ENCODE measurements at regions not wholly inside any gene's neighbourhood (a gene's known extent, or its start where the extent isn't known, plus 50 kb on each side); places are given as distances from the start of the nearest gene placed in this dataset.
A peak's percentile ranks its signal among the peaks of the same experiment; 100 is the strongest.
"Not testable (repeated sequence)": the region's sequence is repeated elsewhere in the genome, so short reads cannot be mapped to it uniquely, and the experiment has no call there.

DNA sequence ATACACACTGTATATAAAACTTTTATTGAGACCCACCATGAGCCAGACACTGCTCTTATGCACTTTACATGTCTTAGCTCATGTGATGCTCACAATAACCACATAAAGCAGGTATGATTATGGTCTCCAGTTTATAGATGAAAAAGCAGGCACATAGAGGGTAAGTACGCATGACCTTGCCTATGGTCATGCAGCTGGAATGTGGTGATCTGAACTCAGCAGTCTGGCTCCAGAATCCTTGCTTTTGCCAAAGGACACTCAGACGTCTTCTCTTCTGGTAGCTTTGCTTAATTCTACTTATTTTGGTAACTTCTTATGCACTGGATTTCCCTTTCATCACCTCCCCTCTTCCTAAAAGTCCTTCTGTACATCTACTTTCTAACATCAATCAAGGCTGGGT is 103.3 kb upstream of the CRY1 start:
- DNase-seq = no peak
- Histone ChIP-seq H3K9me3 (no peaks in the 10 kb centered on the region), H3K4me1 (no peaks in the 10 kb centered on the region), H3K27me3 (no peaks in the 10 kb centered on the region), H3K4me3 (no peak overlapping the region), H3K27ac (no peak overlapping the region), H3K36me3 (replicated peaks in 1 of 2; ENCODE audit: insufficient read depth in 1 of 2, low read depth in 2 of 2) (no peaks in the 10 kb centered on the region)
- ATAC-seq = no peak
- no peak for TF ChIP-seq POLR2A (IDR thresholded peaks at IDR 0.05)
- TF ChIP-seq, protein P1, sequence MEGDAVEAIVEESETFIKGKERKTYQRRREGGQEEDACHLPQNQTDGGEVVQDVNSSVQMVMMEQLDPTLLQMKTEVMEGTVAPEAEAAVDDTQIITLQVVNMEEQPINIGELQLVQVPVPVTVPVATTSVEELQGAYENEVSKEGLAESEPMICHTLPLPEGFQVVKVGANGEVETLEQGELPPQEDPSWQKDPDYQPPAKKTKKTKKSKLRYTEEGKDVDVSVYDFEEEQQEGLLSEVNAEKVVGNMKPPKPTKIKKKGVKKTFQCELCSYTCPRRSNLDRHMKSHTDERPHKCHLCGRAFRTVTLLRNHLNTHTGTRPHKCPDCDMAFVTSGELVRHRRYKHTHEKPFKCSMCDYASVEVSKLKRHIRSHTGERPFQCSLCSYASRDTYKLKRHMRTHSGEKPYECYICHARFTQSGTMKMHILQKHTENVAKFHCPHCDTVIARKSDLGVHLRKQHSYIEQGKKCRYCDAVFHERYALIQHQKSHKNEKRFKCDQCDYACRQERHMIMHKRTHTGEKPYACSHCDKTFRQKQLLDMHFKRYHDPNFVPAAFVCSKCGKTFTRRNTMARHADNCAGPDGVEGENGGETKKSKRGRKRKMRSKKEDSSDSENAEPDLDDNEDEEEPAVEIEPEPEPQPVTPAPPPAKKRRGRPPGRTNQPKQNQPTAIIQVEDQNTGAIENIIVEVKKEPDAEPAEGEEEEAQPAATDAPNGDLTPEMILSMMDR (IDR thresholded peaks at IDR 0.05) = no peak
- WGBS, 2 donors = 35 to 46% methylated on average over 2 of the region's 2 CpGs
- intact Hi-C loops (cut with DNase I) = no loop called here

DNA sequence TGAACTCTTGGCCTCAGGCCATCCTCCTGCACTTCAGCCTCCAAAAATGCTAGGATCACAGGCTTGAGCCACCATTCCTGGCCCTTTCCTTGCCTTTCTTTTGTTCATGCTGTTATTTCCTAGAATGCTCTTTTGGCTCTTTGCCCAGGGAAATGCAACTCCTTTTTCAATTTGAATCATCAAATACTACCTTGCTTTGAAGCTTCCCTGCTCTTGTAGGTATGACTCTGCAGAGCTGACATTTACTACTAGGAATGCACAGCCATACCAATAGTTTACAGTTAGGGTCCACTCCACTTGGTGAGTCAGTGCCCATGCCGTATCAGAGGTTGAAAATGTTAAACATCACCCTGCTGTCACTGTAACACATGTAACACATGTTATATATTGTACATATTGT is 107.0 kb upstream of the CRY1 start:
- ATAC-seq = no peak
- H3K36me3 ChIP-seq (replicated peaks in 1 of 2; ENCODE audit: insufficient read depth in 1 of 2, low read depth in 2 of 2) = no peaks in the 10 kb centered on the region
- H3K27me3 ChIP-seq = no peaks in the 10 kb centered on the region
- WGBS, 2 donors = 81 to 90% methylated on average over 1 of the region's 1 CpG
- no peak for TF ChIP-seq POLR2A (IDR thresholded peaks at IDR 0.05)
- TF ChIP-seq, protein P1 (IDR thresholded peaks at IDR 0.05) = no peak
- DNase-seq = no peak
- no peaks in the 10 kb centered on the region for H3K4me1 ChIP-seq
- H3K27ac ChIP-seq = no peak overlapping the region
- H3K4me3 ChIP-seq = no peak overlapping the region
- no peaks in the 10 kb centered on the region for H3K9me3 ChIP-seq
- intact Hi-C loops (cut with DNase I) = no loop called here

DNA sequence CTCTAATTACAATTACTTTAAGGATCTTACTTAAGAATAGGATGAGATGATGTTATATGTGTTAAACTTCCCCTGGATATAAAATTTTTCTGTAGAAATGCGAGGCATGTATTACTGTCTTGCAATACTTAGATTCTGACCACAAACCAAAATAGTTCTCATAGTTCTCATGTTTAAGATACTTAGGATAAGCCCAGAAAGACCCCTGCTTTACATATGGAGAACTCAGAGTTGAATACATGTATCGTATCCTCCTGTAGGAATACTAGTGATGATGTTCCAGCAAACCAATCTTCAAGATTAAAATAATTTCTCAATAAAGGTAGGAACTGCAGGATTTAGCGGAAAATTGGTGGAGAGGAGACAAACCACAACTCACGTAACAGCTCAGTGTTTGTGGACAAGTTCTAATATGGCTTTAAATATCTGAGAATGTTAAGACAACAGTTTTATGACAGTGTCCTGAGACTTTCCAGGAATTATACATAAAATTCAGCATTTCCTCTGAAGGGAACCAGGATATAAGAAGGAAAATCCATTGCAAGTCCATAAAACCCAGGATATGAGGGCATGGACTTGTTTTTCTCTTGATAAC is 114.7 kb upstream of the CRY1 start:
- no peaks in the 10 kb centered on the region for H3K4me1 ChIP-seq
- no peak for DNase-seq
- H3K36me3 ChIP-seq (replicated peaks in 1 of 2; ENCODE audit: insufficient read depth in 1 of 2, low read depth in 2 of 2) = no peaks in the 10 kb centered on the region
- WGBS, 2 donors = 80 to 86% methylated on average over 4 of the region's 4 CpGs
- TF ChIP-seq POLR2A (IDR thresholded peaks at IDR 0.05) = no peak
- TF ChIP-seq, protein P1 (IDR thresholded peaks at IDR 0.05) = no peak
- H3K27me3 ChIP-seq = no peaks in the 10 kb centered on the region
- no peak for ATAC-seq
- H3K27ac ChIP-seq = no peak overlapping the region
- intact Hi-C loops (cut with DNase I) = no loop called here
- H3K9me3 ChIP-seq = no peaks in the 10 kb centered on the region
- H3K4me3 ChIP-seq = no peak overlapping the region

DNA sequence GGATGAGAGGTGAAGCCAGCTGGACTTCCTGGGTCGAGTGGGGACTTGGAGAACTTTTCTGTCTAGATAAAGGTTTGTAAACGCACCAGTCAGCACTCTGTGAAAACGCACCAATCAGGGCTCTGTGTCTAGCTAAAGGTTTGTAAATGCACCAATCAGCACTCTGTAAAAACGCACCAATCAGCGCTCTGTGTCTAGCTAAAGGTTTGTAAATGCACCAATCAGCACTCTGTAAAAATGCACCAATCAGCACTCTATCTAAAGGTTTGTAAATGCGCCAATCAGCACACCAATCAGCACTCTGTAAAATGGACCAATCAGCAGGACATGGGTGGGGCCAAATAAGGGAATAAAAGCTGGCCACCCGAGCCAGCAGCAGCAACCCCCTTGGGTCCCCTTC is 116.4 kb upstream of the CRY1 start:
- H3K27me3 ChIP-seq; intact Hi-C loops (cut with DNase I); H3K36me3 ChIP-seq (replicated peaks in 1 of 2; ENCODE audit: insufficient read depth in 1 of 2, low read depth in 2 of 2); DNase-seq; ATAC-seq; H3K27ac ChIP-seq; H3K9me3 ChIP-seq; H3K4me1 ChIP-seq; H3K4me3 ChIP-seq: not testable (repeated sequence)
- 63 to 66% methylated on average over 7 of the region's 7 CpGs for WGBS, 2 donors

DNA sequence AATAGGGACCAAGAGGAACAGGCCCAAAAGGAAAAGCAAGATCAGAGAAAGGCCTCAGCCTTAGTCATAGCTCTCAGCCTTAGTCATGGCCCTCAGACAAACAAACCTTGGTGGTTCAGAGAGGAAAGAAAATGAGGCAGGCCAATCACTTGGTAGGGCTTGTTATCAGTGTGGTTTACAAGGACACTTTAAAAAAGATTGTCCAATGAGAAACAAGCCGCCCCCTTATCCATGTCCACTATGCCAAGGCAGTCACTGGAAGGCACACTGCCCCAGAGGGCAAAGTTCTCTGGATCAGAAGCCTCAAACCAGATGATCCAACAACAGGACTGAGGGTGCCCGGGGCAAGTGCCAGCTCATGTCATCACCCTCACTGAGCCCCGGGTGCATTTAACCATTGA is 121.0 kb upstream of the CRY1 start:
- H3K36me3 ChIP-seq (replicated peaks in 1 of 2; ENCODE audit: insufficient read depth in 1 of 2, low read depth in 2 of 2); H3K4me1 ChIP-seq; H3K4me3 ChIP-seq; intact Hi-C loops (cut with DNase I); ATAC-seq; H3K27ac ChIP-seq; H3K9me3 ChIP-seq; H3K27me3 ChIP-seq: not testable (repeated sequence)
- 33 to 34% methylated on average over 3 of the region's 3 CpGs for WGBS, 2 donors
- peak; percentile 10 to 36 (median 20) for DNase-seq

DNA sequence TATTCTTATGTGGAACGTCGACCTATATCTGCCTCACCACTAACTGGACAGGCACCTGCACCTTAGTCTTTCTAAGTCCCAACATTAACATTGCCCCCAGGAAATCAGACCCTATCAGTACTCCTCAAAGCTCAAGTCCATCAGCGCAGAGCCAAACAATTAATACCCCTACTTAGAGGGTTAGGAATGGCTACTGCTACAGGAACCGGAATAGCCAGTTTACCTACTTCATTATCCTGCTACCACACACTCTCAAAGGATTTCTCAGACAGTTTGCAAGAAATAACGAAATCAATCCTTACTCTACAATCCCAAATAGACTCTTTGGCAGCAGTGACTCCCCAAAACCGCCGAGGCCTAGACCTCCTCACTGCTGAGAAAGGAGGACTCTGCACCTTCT is 123.1 kb upstream of the CRY1 start:
- H3K36me3 ChIP-seq (replicated peaks in 1 of 2; ENCODE audit: insufficient read depth in 1 of 2, low read depth in 2 of 2); intact Hi-C loops (cut with DNase I); ATAC-seq; H3K4me1 ChIP-seq; H3K27me3 ChIP-seq; H3K27ac ChIP-seq; H3K9me3 ChIP-seq; DNase-seq; H3K4me3 ChIP-seq: not testable (repeated sequence)
- 56 to 58% methylated on average over 6 to 7 of the region's 7 CpGs for WGBS, 2 donors

All from body of pancreas (tissue), 4 donors.